Epithelial cell of proximal tubule (primary cell): ENCODE measurements at regions not wholly inside any gene's neighbourhood (a gene's known extent, or its start where the extent isn't known, plus 50 kb on each side); places are given as distances from the start of the nearest gene placed in this dataset.

Source experiments
- DNase-seq: peaks from one replicate; pipeline ENCODE4 v3.0.0-alpha.2; 2011; ENCODE audit warnings: low read depth
- H3K4me3 ChIP-seq: 2 replicates; pipeline ENCODE4 v1.5.1; 2011; ENCODE audit warnings: low read depth, mild to moderate bottlenecking, low read length
- CTCF ChIP-seq: conservative IDR thresholded peaks from 2 replicates; pipeline ENCODE4 v1.5.1; 2012; ENCODE audit warnings: low read depth, mild to moderate bottlenecking, low read length

GRCh38 chr3:115436767-115437301 is 186.5 kb upstream of the GAP43 start:
- peak; percentile 72 for DNase-seq
- peak; percentile 54 for TF ChIP-seq CTCF
- no peak overlapping the region for H3K4me3 ChIP-seq

- no peak for DNase-seq
- TF ChIP-seq CTCF = no peak
- H3K4me3 ChIP-seq = no peak overlapping the region
Measured at GRCh38 chr3:115438799-115439198, 184.5 kb upstream of the GAP43 start.

GRCh38 chr3:115445559-115445958 is 177.8 kb upstream of the GAP43 start:
- no peak for TF ChIP-seq CTCF
- no peak for DNase-seq
- H3K4me3 ChIP-seq = no peak overlapping the region

- DNase-seq = no peak
- no peak for TF ChIP-seq CTCF
- H3K4me3 ChIP-seq = no peak overlapping the region
Measured at GRCh38 chr3:115448851-115449250, 174.5 kb upstream of the GAP43 start.

GRCh38 chr3:115450036-115450435 is 173.3 kb upstream of the GAP43 start:
- no peak for TF ChIP-seq CTCF
- DNase-seq = no peak
- no peak overlapping the region for H3K4me3 ChIP-seq

- TF ChIP-seq CTCF = no peak
- H3K4me3 ChIP-seq = no peak overlapping the region
- no peak for DNase-seq
Measured at GRCh38 chr3:115464036-115464435, 159.3 kb upstream of the GAP43 start.

GRCh38 chr3:115469649-115470048 is 153.7 kb upstream of the GAP43 start:
- TF ChIP-seq CTCF = no peak
- no peak for DNase-seq

More at GRCh38 chr3:115469649-115470048, 153.7 kb upstream of the GAP43 start:
- no peak overlapping the region for H3K4me3 ChIP-seq
